ENCODE measurements at regions not wholly inside any gene's neighbourhood (a gene's known extent, or its start where the extent isn't known, plus 50 kb on each side); places are given as distances from the start of the nearest gene placed in this dataset.
"Not testable (repeated sequence)": the region's sequence is repeated elsewhere in the genome, so short reads cannot be mapped to it uniquely, and the experiment has no call there.

DNA sequence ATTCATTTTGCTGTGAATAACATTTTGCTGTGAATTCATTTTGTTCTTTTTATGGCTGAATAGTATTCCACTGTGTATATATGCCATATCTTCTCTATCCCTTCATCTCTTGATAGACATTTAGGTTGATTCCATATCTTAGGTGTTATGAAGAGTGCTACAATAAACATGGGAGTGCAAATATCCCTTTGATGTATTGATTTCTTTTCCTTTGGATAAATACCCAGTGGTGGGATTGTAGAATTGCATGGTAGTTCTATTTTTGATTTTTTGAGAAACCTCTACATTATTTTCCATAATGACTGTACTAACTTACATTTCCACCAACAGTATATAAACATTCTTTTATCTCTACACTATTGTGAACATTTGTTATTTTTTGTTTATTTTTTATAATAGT, 555.9 kb downstream of the PDHA2 start:
- no peak for DNase-seq

DNA sequence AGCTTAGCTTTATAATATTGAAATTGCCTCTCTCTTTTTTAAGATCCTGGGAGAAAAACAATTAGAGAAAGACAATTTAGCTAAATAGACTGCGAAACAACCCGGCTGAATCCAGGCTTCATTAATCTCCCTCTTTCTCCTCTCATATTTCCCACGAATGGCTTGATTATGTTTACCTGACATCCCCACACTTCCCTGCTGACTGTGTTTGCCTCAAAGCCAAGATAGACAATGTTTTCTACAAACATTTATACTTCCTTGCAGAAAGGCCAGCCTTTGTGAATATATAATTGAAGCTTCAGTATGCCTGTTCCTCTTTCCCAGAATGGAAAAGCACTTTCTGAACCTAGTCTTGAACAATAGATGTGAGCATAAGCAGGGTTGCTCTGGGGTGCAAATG, 566.8 kb downstream of the PDHA2 start:
- no peak for DNase-seq

DNA sequence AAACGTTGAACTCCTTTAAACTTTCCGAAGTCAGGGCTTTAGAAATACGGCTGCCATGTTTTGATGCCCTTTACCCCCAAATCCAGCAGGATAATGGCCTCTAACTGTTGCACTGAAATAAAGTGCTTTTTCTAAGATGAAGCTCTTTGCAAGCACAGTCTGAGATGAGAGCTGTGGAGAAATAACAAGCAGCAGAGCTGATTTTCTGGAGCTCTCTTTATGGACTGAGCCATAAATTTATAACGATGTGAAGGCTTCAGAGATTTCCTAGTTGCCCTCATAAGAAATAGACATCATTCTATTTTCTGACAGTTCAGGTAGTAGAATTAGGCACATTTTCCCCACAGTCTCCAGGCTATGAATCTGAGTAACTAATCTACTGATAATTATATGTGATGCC, 567.3 kb downstream of the PDHA2 start:
- no peak for DNase-seq

DNA sequence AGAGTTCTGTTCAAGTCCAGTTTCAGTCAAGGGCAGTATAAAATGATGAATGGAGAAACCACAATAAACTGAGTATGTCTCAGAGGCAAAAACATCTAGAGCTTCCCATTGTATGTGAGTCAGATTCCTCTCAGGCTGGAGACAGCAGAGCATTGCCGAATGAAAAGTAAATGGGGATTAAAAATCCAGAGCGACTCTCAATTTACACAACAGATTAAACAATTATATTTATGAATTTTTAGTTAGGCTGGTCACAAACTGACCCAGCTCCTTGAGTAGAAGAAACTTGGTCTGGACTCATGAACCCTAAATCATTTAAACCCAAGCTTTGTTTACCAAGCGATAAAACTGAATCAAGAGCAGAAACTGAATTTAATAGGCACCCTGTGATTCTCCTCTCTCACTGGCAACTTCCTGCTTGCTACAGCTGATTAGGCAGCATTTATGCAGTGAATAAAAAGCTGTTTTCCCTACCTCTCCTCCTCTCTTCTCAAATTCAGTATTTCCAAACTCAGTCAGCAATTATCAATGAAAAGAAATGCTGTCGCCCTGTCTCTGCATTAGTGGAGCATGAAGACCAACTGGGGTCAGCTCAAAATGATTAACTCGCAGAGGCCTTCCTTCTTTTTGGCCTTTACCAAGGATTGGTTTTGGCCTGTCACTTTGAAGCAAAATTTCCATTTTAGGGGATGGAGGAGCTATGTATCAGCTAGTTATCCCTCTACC, 568.0 kb downstream of the PDHA2 start:
- DNase-seq: no peak

DNA sequence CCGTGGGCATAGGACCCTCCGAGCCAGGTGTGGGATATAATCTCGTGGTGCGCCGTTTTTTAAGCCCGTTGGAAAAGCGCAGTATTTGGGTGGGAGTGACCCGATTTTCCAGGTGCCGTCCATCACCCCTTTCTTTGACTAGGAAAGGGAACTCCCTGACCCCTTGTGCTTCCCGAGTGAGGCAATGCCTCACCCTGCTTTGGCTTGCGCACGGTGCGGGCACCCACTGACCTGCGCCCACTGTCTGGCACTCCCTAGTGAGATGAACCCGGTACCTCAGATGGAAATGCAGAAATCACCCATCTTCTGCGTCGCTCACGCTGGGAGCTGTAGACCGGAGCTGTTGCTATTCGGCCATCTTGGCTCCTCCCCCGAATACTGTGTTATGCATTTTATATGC, 575.0 kb downstream of the PDHA2 start:
- DNase-seq: not testable (repeated sequence)

DNA sequence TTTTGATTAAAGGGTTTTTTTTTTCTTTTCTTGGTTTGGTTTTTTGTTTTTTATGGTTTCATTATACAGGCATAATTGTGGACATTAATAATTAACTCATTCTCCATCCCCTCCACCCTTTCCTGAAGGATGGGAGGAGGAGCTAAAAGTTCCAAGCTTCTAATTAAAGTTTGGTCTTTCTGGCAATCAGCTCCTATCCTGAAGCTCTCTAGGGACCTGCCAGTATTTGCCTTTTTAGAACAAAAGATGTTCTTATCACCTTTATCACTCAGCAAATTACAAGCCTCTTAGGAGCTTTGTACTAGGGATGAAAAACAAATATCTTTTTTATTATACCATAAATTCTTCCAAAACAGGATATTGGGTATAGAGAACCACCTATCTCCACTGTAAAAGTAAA, 589.8 kb downstream of the PDHA2 start:
- DNase-seq: no peak

DNA sequence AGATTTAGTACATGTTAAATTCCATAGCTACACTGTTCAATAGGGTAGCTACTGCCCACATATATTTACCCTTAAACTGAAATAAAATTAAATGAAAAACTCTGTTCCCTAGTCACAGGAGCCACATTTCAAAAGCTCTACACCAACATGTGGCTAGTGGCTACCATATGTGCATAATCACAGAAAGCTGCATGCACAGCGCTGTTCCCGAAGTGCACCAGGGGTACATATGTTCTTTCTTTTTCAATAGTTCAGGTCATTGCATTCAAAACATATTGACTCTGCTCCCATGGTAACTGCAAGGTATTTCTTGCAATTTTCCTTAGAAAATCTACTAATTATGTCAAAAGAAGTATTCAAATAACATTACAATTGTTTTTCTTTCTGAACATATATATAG, 591.2 kb downstream of the PDHA2 start:
- no peak for DNase-seq

DNA sequence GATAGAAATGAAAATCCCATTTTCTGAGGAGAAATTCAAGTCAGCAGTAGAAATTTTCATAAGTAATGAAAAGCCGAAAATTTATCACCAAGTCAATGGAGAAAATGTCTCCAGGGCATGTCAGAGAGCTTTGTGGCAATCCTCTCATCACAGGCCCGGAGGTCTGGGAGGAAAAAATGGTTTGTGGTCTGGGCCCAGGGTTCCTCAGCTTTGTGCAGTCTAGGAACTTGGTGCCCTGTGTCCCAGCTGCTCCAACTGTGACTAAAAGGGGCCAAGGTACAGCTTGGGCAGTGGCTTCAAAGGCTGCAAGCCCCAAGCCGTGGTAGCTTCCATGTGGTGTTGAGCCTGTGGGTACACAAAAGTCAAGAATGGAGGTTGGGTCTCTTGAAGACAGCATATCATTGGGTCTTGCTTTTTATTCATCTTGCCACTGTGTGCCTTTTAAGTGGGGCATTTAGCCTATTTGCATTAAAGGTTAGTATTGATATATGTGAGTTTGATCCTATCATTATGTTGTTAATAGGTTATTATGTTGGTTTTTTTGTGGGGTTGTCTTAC, 608.5 kb downstream of the PDHA2 start:
- DNase-seq: no peak

DNA sequence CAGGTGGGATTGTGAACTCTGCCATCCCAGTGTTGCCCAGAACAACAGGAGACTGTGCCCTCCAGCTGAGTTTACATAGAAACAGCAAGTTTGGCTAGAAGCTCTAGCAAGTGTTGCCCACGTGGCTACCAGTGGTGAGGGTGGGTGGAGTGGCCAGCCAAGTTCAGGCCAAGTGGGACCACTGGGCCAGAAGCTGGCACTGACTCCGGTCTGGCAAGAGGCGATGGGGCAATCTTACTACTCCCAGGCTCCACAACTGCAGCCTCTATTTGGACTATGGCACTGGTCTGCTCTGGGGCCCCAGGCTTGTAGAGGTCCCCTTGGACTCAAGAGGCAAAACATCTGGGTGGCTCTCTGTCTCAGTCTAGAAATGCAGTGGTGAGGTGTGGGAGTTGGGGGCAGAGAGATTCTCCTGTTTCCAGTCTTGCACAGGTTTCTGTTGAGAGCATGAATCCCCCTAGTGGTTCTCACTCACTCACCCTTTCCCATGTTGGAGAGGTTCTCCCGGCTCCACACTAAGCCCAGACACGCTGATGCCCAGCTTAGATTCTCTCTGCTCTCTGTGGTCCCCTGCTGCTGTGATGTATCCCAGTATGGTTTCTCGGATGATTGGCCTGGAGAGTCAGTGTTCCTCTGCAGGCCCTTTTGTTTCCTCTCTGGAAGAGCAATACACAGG, 615.3 kb downstream of the PDHA2 start:
- no peak for DNase-seq

DNA sequence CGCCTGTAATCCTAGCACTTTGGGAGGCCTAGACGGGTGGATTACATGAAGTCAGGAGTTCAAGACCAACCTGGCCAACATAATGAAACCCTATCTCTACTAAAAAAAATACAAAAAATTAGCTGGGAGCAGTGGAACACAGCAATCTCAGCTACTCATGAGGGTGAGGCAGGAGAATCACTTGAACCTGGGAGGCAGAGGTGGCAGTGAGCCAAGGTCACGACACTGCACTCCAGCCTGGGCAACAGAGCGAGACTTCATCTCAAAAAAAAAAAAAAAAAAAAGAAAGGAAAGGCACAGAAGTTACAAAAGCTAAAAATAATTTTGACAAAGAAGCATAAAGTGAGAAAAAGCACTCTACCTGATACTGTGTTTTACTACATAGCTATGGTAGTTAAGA, 618.1 kb downstream of the PDHA2 start:
- DNase-seq: not testable (repeated sequence)

DNA sequence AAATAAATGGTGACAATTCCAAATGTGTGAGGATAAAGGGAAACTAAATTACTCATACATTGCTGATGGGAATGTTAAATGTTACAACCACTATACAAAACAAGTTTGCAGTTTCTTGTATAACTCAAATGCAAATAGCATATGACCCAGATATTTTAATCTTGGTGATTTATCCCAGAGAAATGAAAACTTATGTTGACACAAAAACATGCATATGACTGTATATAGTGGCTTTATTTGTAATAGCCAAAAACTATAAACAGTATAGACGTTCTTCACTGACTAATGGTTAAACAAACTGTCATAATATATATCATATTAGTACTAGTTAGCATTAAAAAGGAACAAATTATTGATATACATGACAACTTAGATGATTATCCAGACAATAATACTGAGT, 619.2 kb downstream of the PDHA2 start:
- DNase-seq: no peak

DNA sequence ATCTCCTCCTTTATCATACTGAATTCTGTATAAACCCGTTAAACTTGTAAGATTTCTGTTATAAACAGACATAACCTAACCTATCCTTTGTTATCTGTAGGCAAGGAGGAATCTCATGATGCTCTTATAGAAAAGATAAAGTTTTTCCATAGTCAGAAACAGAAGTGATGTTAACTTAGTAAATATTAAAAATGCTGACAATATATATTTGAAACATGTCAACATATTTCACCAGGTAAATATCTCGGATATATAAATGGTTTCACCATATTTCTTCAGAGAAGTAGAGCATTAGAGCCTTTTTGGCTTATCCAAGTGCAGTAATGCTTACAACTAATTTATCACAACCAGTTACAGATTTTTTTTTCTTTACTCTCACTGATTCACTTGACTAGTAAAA, 625.9 kb downstream of the PDHA2 start:
- no peak for DNase-seq

DNA sequence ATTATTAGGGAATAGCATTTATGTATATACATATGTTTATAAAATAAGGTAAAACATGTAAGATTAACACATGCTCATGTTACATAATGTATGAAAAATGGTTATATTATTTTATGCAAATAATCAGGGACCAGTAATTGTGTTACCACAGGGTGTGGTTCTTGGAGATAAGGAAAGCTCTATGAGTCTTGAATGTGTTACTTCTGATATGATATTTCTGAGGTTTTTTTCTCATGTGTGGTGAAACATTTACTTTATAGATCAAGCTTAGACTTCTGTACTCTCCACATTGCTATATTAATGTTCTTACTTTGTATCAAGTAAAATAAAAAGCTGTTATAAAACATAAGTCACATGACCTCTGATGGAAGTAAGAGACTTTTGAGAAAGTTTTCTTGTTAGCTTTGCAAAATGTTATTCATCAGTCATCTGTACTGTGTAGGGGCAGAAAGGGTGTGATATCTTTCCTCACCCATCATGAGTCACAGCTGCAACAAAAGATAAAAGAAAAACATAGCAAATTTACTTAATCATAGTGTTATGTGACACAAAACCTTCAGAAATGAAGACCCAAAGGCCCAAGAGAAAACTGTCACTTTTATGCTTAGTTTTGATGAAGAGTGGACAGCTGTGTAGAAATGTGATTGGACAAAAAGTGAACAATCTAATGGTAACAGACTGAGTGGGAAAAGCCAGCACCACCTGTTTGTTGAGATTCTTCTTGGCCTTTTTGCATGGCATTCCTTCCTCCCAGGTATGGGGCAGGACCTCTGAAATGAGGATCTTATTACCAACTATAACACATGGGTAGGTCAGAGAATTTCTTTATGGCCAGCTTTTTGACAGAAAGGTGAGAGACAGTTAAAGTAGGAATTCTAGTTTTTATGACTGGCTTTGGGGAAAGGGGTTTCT, 632.3 kb downstream of the PDHA2 start:
- DNase-seq: no peak

DNA sequence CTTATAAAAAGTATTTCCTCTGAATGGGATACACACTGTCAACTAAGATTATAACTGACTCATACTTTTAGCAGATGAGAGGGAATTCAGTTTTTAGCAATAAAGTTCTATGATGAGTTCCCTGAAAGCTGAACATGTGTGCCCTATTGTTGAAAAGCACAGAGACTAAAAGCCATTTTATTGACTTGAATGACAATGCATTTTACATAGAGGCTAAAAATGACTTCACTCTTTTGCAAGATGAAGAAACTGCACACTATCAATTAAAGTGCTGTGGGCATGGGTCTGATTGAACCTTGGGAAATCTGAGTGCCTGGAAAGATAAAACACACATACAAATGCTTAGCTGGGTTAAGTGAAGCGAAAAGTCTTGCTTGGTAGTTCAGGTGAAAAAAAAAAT, 633.4 kb downstream of the PDHA2 start:
- no peak for DNase-seq

DNA sequence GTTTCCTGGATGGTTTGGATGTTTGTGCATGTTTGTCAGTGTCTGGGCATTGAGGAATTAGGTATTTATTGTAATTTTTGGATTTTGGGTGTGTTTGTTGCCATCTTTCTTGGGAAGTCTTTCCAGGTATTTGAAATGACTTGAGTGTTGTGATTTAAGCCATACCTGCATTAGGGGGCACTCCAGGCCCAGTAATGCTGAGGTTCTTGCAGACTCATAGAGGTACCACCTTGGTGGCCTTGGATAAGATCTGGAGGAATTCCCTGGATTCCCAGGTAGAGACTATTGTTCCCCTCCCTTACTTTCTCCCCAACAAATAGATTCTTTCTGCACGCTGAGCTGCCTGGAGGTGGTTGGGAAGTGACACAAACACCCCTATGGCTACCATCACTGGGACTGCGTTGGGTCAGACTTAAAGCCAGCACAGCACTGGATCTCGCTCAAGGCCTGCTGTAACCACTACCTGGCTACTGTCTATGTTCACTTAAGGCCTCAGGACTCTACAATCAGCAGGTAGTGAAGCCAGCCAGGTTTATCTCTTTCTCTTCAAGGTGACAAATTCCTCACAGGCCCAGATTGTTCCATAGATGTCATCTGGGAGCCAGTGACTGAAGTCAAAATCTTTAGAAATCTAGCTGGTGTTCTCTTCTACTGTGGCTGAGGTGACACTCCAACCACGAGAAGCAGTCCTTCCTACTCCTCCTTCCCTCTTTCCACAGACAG, 643.6 kb downstream of the PDHA2 start:
- DNase-seq: no peak

DNA sequence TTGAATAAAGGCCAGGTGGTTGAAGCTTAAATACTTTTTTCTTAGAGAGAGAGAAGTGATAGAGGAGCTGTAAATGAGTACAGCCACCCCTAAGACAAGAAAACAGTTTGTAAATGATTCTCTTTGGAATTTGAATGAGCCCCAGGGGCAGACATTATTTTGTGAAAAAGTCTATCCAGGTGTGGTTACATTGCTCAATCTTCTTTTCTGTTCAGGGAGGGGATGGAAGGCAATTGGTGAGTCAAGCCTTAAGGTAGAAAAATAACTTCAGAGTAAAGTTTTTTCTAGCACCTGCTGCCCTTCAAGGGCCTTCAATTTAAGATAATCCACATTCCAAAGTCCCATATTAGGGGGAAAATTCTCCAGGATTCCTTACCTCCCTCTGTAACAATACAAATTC, 646.7 kb downstream of the PDHA2 start:
- DNase-seq: no peak

DNA sequence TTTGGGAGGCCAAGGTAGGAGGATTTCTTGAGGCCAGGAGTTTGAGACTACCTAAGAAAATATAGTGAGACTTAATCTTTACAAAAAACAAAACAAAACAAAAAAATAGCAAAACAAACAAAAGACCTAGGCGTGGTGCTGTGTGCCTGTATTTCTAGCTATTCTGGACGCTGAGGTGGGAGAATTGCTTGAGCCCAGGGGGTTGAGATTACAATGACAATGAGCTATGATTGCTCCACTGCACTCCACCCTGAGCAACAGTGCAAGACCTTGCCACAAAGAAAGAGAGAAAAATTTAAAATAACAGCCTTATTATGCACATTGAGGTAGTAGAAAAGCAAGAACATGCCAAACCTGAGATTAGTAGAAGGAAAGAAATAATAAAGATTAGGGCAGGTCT, 657.7 kb downstream of the PDHA2 start:
- no peak for DNase-seq

DNA sequence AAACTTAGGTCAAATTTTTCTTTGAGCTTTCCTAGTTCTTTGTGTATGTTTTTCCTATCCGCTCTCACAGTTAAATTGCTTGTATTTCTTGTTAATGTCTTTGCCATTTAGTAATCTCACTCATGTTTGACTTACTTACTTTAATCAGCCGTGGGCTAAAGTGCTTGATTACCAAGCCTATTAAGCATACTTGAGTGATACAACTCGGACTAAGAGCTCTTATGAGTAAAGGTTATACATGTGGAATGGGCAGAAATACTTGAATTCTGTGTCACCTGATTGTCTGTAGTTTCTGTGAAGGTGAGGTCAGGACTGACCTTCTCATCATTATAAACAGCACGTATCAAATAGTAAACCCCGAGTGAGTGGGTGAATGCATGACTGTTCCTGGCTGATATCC, 664.5 kb downstream of the PDHA2 start:
- DNase-seq: no peak

DNA sequence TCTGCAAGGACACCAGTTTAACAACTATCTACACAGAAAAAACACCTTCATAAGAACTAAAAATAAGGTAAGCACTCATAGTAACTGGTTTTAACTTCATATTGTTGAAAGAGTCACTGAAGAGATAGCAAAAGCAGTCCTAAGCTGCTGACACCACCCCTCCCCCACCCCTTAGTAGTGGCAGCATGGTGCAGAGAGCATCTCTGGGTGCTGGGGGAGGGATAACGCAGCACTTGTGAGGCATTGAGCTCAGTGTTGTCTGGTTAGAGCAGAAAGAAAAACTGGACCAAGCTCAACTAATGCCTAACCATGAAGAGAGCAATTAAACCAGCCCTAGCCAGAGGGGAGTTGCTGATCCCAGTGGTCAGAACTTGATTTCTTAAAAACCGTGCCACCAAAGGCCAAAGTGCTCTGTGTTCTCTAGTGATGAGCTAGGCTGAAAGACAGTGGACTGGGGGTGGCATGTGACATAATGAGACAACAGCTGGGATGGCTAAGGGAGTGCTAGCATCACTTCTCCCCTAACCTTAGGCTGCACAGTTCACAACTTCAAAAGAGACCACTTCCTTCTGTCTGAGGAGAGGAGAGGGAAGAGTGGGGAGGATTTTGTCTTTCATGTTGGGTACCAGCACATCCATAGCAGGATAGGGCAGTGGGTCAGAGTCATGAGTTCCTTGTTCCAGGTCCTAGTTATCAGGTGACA, 669.3 kb downstream of the PDHA2 start:
- DNase-seq: no peak

DNA sequence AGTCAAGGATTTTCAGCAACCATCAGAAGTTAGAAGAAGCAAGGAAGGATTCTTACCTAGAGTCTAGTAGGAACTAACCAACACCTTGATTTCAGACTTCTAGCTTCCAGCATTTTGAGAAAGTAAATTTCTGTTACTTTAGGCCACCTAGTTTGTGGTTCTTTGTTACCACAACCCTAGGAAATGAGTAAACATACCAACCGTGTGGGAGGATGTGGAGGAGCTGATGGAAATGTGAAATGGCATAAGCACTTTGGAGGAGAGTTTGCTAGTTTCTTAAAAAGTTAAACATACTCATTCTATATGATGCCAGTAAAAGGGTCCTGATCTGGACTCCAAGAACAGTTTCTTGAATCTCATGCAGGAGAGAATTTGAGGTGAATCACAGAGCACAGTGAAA, 679.4 kb downstream of the PDHA2 start:
- no peak for DNase-seq
